GM23338 (cell line): ENCODE measurements at regions not wholly inside any gene's neighbourhood (a gene's known extent, or its start where the extent isn't known, plus 50 kb on each side); places are given as distances from the start of the nearest gene placed in this dataset.

ENCODE experiments used
- CTCF ChIP-seq, 2 experiments: fragments of 200-600 bp in 1 of 2; sonication (generic) in 1 of 2; conservative IDR thresholded peaks; 2 replicates each; pipeline versions ENCODE4 v1.5.1 to v1.6.1; 2016 to 2017; ENCODE audit warnings: antibody characterized with exemption in 2 of 2, low read depth in 2 of 2, mild to moderate bottlenecking in 2 of 2, moderate library complexity in 1 of 2
- EZH2 ChIP-seq: fragments of 200-600 bp; sonication (generic); IDR thresholded peaks from one replicate; pipeline ENCODE4 v1.8.0; 2017; ENCODE audit warnings: antibody characterized with exemption, mild to moderate bottlenecking, low read depth; ENCODE audit not compliant: unreplicated experiment
- JUNB ChIP-seq: IDR thresholded peaks from one replicate; pipeline ENCODE4 v1.6.1; 2016; ENCODE audit warnings: antibody characterized with exemption; ENCODE audit not compliant: unreplicated experiment
- POLR2AphosphoS5 ChIP-seq: IDR thresholded peaks from 2 replicates; pipeline ENCODE4 v1.6.1; 2016; ENCODE audit warnings: antibody characterized with exemption, low read depth
- REST ChIP-seq: IDR thresholded peaks from one replicate; pipeline ENCODE4 v1.6.1; 2018; ENCODE audit warnings: antibody characterized with exemption; ENCODE audit not compliant: unreplicated experiment
- STAT1 ChIP-seq: IDR thresholded peaks from one replicate; pipeline ENCODE4 v1.6.1; 2016; ENCODE audit warnings: antibody characterized with exemption; ENCODE audit not compliant: unreplicated experiment
- ZNF462 ChIP-seq: fragments of 250-450 bp; sonication (Bioruptor Pico); IDR thresholded peaks from 2 replicates; pipeline ENCODE4 v1.5.0; 2020; ENCODE audit warnings: mild to moderate bottlenecking, moderate library complexity

GRCh38 chrX:127302841-127303240 lies 483.3 kb downstream of the PRR32 start:
- no peak for TF ChIP-seq CTCF (conservative IDR thresholded peaks at IDR 0.05; ENCODE audit: low read depth in 2 of 2)
- TF ChIP-seq REST = no peak
- no peak for TF ChIP-seq POLR2AphosphoS5
- no peak for TF ChIP-seq EZH2
- no peak for TF ChIP-seq STAT1
- TF ChIP-seq JUNB = no peak
- no peak for TF ChIP-seq ZNF462 (CRISPR knock-in tag)
